ENCODE measurements at regions not wholly inside any gene's neighbourhood (a gene's known extent, or its start where the extent isn't known, plus 50 kb on each side); places are given as distances from the start of the nearest gene placed in this dataset.

DNA sequence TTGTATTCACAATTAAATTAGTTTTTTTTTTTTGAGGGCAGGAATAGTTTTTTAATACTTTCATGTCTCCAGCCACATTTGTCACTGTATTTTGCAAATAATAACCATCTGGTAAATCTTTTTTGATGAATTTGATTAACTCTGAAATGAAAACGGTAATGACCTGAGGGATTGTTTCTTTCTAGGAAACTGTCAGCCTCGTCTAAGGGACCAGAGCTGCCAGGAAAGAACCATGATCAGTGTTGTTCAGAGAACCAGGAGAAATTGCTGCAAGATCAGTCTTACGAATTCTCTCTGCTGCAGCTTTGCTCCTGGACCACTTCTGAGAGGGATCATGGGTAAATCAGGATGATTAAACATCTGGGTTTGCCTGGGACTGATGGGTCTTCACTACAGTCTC is 114.5 kb upstream of the TAF11L2 start:
- TF ChIP-seq, protein P1, sequence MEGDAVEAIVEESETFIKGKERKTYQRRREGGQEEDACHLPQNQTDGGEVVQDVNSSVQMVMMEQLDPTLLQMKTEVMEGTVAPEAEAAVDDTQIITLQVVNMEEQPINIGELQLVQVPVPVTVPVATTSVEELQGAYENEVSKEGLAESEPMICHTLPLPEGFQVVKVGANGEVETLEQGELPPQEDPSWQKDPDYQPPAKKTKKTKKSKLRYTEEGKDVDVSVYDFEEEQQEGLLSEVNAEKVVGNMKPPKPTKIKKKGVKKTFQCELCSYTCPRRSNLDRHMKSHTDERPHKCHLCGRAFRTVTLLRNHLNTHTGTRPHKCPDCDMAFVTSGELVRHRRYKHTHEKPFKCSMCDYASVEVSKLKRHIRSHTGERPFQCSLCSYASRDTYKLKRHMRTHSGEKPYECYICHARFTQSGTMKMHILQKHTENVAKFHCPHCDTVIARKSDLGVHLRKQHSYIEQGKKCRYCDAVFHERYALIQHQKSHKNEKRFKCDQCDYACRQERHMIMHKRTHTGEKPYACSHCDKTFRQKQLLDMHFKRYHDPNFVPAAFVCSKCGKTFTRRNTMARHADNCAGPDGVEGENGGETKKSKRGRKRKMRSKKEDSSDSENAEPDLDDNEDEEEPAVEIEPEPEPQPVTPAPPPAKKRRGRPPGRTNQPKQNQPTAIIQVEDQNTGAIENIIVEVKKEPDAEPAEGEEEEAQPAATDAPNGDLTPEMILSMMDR (IDR thresholded peaks at IDR 0.05): no peak
- no peak for TF ChIP-seq EP300 (IDR thresholded peaks at IDR 0.05)

Data from ovary (tissue), 3 donors.